ENCODE measurements at regions not wholly inside any gene's neighbourhood (a gene's known extent, or its start where the extent isn't known, plus 50 kb on each side); places are given as distances from the start of the nearest gene placed in this dataset.

DNA sequence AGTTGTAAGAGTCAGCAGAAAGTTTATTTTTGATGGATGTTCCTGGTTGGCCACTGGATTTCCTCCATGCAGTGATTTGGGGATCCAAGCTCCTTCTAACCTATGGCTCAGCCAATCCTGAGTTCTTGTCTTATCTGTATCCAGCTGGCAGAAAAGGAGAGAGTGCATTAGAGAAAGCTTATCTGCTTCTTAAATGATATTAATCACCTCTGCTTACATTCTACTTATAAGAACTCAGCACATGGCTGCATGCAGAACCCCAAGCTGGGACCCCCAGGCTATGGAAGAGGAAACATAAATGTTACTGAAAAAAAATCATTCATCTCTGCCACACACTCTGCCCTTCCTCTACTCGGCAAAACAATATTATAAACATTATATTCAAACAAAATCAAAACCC, 739.8 kb upstream of the AUTS2 start:
- DNase-seq (no peak), ATAC-seq (no peak)
- Histone ChIP-seq H3K4me1 (ENCODE audit: insufficient read depth, low read length) (no peaks in the 10 kb centered on the region), H4K20me1 (ENCODE audit: low read length) (no peaks in the 10 kb centered on the region), H3K79me2 (ENCODE audit: low read length) (no peaks in the 10 kb centered on the region), H3K36me3 (ENCODE audit: low read depth, low read length) (no peaks in the 10 kb centered on the region), H3K4me3 (ENCODE audit: low read length) (no peak overlapping the region), H3K9me2 (replicated peaks; ENCODE audit: low read length) (no peaks in the 10 kb centered on the region), H3K27ac (ENCODE audit: low read length) (no peak overlapping the region), H3K27me3 (ENCODE audit: low read length) (no peaks in the 10 kb centered on the region), H3F3A (ENCODE audit: low read length, unreplicated experiment) (no peaks in the 10 kb centered on the region), H3K9me3 (ENCODE audit: low read length) (no peaks in the 10 kb centered on the region), H3K9ac (ENCODE audit: low read length) (no peak overlapping the region), H2AFZ (ENCODE audit: low read length) (no peak overlapping the region), H3K4me2 (ENCODE audit: low read length) (no peak overlapping the region)
- intact Hi-C loops (cut with micrococcal nuclease): no loop called here
- TF ChIP-seq EZH2 (IDR thresholded peaks at IDR 0.05; ENCODE audit: low read length, unreplicated experiment): no peak
- TF ChIP-seq EZH2phosphoT487 (IDR thresholded peaks at IDR 0.05; ENCODE audit: borderline replicate concordance, low read length): no peak
- TF ChIP-seq, protein P1, sequence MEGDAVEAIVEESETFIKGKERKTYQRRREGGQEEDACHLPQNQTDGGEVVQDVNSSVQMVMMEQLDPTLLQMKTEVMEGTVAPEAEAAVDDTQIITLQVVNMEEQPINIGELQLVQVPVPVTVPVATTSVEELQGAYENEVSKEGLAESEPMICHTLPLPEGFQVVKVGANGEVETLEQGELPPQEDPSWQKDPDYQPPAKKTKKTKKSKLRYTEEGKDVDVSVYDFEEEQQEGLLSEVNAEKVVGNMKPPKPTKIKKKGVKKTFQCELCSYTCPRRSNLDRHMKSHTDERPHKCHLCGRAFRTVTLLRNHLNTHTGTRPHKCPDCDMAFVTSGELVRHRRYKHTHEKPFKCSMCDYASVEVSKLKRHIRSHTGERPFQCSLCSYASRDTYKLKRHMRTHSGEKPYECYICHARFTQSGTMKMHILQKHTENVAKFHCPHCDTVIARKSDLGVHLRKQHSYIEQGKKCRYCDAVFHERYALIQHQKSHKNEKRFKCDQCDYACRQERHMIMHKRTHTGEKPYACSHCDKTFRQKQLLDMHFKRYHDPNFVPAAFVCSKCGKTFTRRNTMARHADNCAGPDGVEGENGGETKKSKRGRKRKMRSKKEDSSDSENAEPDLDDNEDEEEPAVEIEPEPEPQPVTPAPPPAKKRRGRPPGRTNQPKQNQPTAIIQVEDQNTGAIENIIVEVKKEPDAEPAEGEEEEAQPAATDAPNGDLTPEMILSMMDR (conservative IDR thresholded peaks at IDR 0.05; ENCODE audit: low read depth, low read length): no peak
- CTCF ChIA-PET: no interaction called here
- POLR2A ChIA-PET (ENCODE audit: unreplicated experiment): no interaction called here
- no TSS peak for BruUV-seq (replicated peaks)

DNA sequence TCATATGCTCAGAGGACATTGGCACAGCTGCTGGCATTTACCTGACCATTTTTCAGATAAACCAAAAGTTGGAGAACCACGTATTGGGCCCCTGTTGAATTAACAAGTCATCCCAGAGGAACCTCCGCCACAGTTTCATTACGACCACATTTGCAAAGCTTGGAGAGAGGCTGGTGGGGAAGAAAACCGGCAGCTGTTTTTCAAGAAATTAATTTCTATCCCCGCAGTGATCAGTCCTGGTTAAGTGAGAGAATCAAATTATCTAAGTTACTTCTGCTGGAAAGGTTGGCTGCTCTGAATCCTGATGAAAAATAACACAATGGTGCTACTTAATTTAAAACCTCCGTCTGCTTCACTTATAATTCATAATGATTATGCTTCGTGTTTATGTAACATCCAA, 737.1 kb upstream of the AUTS2 start:
- Histone ChIP-seq H3K27me3 (ENCODE audit: low read length) (no peaks in the 10 kb centered on the region), H2AFZ (ENCODE audit: low read length) (no peak overlapping the region), H3K4me2 (ENCODE audit: low read length) (no peak overlapping the region), H3K9me3 (ENCODE audit: low read length) (no peaks in the 10 kb centered on the region), H3K9me2 (replicated peaks; ENCODE audit: low read length) (no peaks in the 10 kb centered on the region), H4K20me1 (ENCODE audit: low read length) (no peaks in the 10 kb centered on the region), H3F3A (ENCODE audit: low read length, unreplicated experiment) (no peaks in the 10 kb centered on the region), H3K27ac (ENCODE audit: low read length) (no peak overlapping the region), H3K79me2 (ENCODE audit: low read length) (no peaks in the 10 kb centered on the region), H3K4me1 (ENCODE audit: insufficient read depth, low read length) (no peaks in the 10 kb centered on the region), H3K36me3 (ENCODE audit: low read depth, low read length) (no peaks in the 10 kb centered on the region), H3K9ac (ENCODE audit: low read length) (no peak overlapping the region), H3K4me3 (ENCODE audit: low read length) (no peak overlapping the region)
- intact Hi-C loops (cut with micrococcal nuclease): no loop called here
- TF ChIP-seq EZH2phosphoT487 (IDR thresholded peaks at IDR 0.05; ENCODE audit: borderline replicate concordance, low read length) (no peak), EZH2 (IDR thresholded peaks at IDR 0.05; ENCODE audit: low read length, unreplicated experiment) (no peak)
- TF ChIP-seq, protein P1 (conservative IDR thresholded peaks at IDR 0.05; ENCODE audit: low read depth, low read length): no peak
- DNase-seq (no peak), ATAC-seq (no peak)
- ChIA-PET POLR2A (ENCODE audit: unreplicated experiment) (no interaction called here), CTCF (no interaction called here)
- BruUV-seq (replicated peaks): no TSS peak

DNA sequence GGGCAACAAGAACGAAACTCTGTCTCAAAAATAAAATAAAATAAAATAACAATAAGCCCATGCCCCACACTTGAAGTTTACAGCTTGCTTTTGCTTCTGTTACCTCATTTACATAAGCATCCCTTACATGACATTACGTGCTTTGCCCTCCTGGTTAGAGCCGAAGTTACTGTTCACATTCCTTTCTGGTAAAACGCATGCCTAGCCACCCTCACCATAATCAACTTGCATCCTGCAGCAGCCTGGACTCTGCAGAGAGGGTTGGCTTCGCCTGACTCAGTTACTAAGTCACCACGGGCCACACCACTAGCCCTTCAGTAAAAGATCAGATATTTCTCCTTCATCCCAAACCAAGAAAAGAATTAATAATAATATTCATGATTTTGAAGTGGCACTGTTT, 736.0 kb upstream of the AUTS2 start:
- H3K4me1 ChIP-seq (ENCODE audit: insufficient read depth, low read length): no peaks in the 10 kb centered on the region
- H3K9me2 ChIP-seq (replicated peaks; ENCODE audit: low read length): no peaks in the 10 kb centered on the region
- H3K4me3 ChIP-seq (ENCODE audit: low read length): no peak overlapping the region
- H3K27me3 ChIP-seq (ENCODE audit: low read length): no peaks in the 10 kb centered on the region
- H3K4me2 ChIP-seq (ENCODE audit: low read length): no peak overlapping the region
- H4K20me1 ChIP-seq (ENCODE audit: low read length): no peaks in the 10 kb centered on the region
- no peak for ATAC-seq
- H2AFZ ChIP-seq (ENCODE audit: low read length): no peak overlapping the region
- no peak overlapping the region for H3K9ac ChIP-seq (ENCODE audit: low read length)
- no peak overlapping the region for H3K27ac ChIP-seq (ENCODE audit: low read length)
- CTCF ChIA-PET: no interaction called here
- intact Hi-C loops (cut with micrococcal nuclease): no loop called here
- no peaks in the 10 kb centered on the region for H3K36me3 ChIP-seq (ENCODE audit: low read depth, low read length)
- H3K9me3 ChIP-seq (ENCODE audit: low read length): no peaks in the 10 kb centered on the region
- no peak for TF ChIP-seq EZH2phosphoT487 (IDR thresholded peaks at IDR 0.05; ENCODE audit: borderline replicate concordance, low read length)
- TF ChIP-seq, protein P1 (conservative IDR thresholded peaks at IDR 0.05; ENCODE audit: low read depth, low read length): no peak
- TF ChIP-seq EZH2 (IDR thresholded peaks at IDR 0.05; ENCODE audit: low read length, unreplicated experiment): no peak
- no TSS peak for BruUV-seq (replicated peaks)
- H3F3A ChIP-seq (ENCODE audit: low read length, unreplicated experiment): no peaks in the 10 kb centered on the region
- H3K79me2 ChIP-seq (ENCODE audit: low read length): no peaks in the 10 kb centered on the region
- no peak for DNase-seq
- POLR2A ChIA-PET (ENCODE audit: unreplicated experiment): no interaction called here
